H54 (cell line): ENCODE measurements at regions not wholly inside any gene's neighbourhood (a gene's known extent, or its start where the extent isn't known, plus 50 kb on each side); places are given as distances from the start of the nearest gene placed in this dataset.

ENCODE experiments used
- DNase-seq: peaks from one replicate; pipeline ENCODE4 v3.0.0; 2011; ENCODE audit warnings: low spot score, mixed read lengths; ENCODE audit not compliant: insufficient read length
- FAIRE-seq: peaks from 3 replicates; lab custom pipeline; 2011; peaks lifted over from hg19 to GRCh38; lab: Jason Lieb, UNC
- POLR2A ChIP-seq: IDR thresholded peaks from 2 replicates; pipeline ENCODE4 v1.6.1; 2011; ENCODE audit warnings: low read depth, mild to moderate bottlenecking, low read length

DNA sequence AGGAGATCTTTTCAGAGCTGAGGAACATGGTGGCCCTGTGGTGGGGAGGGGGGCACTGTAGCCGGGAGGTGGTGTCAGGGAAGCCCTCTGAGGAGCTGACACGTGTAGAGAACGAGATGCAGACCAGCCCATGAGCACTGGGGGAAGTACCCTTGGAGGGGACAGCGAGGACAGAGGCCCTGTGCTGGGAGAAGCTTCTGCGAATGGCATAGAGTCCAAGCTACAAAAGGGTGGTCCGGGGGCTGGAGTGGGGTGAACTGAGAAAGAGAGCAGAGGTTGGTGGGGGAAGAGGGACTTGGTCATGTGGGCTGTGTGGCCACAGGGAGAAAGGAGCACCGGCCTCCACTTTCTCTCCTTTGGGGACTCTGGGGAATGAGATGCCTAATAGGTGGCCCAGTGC lies 270.8 kb downstream of the CBLN1 start:
- FAIRE-seq (no peak), DNase-seq (no peak)
- TF ChIP-seq POLR2A: no peak

DNA sequence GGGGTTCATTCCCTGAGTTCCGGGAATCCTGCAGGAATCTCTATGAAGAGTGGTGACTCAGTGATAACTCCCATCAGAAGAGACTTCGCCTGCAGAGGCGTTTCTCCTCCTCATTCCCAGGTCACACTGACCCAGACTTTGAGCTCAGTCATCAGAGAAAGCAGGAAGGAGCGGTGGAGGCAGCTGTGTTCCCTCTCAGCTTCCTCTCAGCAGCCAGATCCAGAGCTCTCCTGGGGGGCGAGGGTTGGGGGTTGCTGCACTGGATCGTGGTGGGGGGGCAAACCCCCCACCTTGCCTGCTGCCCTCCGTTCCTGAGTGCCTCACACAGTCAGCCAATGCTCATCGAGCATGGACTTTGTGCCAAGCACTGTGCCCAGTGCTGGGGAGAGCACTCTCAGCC lies 271.2 kb downstream of the CBLN1 start:
- DNase-seq (no peak), FAIRE-seq (no peak)
- no peak for TF ChIP-seq POLR2A

DNA sequence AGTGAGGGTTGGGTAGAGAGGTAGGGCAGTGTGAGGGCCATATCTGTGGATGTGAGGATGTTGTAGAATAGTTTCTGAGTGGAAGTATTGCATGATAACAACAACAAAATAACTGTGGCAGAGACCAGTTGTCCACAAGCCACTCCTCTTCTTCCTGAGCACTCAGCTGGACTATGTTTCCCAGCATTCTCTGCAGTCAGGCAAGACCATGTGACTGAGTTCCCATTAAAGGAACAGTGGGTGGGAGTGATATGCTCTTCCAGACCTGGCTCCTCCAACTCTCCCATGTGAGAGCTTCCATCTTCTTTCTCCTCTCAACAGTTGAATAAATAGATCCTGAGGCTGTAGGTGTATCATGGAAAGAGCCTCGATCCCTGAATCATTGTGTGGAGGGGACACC lies 272.4 kb downstream of the CBLN1 start:
- no peak for DNase-seq
- TF ChIP-seq POLR2A: no peak
- FAIRE-seq: no peak

DNA sequence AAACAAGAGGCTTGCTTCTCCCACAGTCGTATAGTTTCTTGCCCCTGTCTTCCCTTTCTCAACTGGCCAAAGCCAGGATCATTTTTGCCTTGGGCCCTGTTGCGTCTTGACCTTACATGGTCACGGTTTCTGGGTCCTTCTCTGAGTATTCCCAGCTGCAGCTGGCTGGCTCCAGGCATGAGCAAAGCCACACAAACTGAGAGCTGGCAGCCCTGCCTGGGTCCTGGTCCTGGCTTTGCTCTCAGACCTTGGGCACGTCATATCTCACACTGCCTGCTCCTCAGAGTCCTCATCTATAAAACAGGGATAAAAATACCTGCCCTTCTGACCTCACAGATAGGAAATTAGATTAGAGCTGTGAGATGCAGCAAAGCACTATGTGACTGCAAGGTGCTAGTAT lies 277.6 kb downstream of the CBLN1 start:
- no peak for FAIRE-seq
- TF ChIP-seq POLR2A: no peak

DNA sequence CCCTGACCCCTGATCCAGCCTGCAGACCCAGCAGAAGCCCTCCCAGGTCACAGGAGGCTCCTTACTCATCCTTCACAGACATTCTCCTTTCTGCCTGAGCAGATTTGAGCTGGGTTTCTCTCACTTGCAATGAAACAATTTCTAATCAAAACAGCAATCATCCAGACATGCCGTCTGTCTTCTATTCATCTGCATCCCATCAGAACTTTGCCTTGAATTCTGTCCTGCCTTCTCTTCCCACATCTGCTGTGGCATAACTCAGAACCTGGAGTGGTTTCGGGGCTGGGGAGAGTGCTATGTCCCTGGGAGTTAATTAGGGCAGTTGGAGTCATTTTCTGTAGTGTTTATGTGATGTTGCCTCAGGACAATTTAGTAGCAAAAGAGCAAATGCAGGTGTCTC lies 278.6 kb downstream of the CBLN1 start:
- DNase-seq (no peak), FAIRE-seq (no peak)
- no peak for TF ChIP-seq POLR2A

More for the DNA sequence above, 277.6 kb downstream of the CBLN1 start:
- DNase-seq: no peak

DNA sequence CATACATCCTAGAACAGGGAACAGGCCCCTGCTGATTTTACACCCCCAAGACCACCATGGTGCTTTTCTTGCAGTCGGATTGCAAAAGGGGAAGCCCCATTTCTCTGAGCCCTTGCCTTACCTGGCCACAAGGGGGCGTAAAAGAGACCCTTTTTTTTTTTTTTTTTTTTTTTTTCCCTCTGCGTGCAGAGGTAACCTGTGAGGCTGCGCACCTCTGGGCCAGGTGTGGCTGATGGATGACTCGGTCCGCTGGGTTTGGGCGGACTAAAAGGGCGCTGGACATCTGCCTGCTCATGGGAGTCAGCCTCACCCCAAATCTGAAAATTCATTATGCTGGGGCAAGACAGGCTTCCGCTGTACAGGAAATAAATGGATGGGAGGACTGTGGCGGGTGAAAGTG lies 281.0 kb downstream of the CBLN1 start:
- no peak for DNase-seq
- FAIRE-seq: no peak
- no peak for TF ChIP-seq POLR2A

DNA sequence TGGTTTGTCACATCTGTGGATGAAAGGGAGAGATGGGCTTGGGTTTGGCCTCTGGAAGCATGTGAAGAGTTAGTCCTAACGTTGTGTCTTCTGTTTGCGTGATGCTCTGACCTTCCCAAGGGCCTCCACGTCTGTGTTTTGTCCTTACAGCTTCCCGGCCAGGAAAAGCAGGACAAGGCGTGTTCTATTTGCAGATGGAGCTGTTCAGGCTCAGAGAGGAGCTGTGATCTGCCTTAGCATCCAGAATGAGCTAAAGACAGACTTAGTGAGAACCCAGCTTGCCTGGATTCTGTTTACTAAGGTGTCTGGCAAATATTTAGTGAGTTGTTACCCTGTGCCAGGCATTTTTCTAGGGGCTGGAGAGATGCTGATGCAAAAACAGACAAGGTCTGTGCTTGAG lies 282.1 kb downstream of the CBLN1 start:
- FAIRE-seq (no peak), DNase-seq (no peak)
- no peak for TF ChIP-seq POLR2A

DNA sequence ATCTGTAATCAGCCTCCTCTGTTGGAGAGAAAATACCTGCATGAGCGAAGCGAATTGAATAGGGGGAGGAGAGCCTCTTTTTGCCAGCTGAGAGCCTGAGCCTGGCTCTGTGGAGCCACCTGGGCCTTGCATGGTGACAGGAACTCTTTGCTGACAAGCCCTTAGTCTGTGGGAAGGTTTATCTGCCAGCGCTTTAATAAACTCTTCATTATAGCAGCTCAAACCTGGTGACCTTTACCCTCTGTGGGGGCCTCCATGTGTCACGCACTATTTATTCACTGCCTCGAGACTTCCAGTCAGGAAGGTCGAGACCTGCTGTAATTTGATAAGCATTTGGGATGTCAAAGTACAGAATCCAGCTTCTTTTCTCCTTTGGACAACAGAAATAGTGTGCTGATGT lies 282.6 kb downstream of the CBLN1 start:
- no peak for FAIRE-seq
- no peak for DNase-seq
- TF ChIP-seq POLR2A: no peak

DNA sequence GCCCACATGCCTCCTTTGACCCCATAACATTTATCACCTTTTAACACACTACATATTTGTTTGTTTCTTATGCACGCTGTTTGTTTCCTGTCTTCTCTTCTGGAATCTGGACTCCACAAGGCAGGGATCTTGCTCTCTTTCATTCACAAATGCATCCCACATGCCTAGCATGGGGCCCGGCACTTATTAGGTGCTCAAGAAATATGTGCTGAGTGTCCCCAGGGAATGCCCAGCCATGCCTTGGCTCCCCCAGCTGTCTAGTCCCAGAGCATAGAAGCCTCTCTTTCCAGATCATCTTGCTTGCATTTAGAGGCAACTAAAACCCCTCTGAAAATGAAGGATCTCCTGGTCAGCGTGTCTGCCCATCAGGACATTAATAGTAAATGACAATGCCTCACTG lies 283.7 kb downstream of the CBLN1 start:
- FAIRE-seq (no peak), DNase-seq (no peak)
- TF ChIP-seq POLR2A: no peak

DNA sequence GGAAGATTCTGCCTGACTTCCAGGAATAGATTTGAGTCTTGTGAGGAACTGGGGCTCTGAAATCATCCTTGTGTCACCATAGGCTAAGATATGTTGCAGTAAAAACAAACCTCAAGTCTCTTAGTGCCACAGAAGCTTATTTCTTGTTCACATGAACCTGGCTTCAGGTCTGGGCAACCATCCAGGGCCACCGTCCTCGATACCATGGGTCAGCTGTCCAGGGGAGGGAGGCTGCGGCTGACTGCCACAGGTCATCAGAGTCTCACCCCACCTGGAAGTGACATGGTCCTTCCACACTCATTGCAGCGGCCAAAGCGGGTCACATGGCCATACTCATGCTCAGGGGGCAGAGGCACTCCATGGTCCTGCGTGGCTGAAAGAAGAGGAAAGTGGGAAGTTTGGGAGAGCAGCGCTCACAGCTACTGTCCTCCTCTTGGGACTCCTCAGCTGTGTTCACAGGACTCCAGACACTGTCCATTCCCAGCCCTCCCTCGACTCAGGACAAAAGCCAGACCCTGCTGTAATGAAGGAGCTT lies 284.5 kb downstream of the CBLN1 start:
- TF ChIP-seq POLR2A: no peak
- DNase-seq (no peak), FAIRE-seq (no peak)

DNA sequence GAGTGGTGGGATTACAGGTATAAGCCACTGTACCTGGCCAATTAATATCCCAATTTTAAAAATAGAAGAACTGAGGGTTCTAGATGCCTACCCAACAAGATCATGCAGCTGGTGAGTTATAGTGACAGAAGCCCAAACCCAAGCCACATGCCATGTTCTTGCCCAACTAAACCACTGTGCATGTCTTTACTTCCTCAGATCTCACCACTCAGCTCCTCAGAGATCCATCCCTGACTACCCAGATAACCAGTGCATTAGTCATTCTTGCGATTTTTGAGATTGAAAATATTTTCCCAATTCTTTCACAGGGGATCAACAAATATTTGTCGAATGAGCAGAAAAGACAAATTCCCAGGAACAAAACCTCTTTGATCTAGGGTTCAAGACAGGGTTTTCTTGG lies 303.1 kb downstream of the CBLN1 start:
- DNase-seq: no peak
- FAIRE-seq: no peak
- no peak for TF ChIP-seq POLR2A

DNA sequence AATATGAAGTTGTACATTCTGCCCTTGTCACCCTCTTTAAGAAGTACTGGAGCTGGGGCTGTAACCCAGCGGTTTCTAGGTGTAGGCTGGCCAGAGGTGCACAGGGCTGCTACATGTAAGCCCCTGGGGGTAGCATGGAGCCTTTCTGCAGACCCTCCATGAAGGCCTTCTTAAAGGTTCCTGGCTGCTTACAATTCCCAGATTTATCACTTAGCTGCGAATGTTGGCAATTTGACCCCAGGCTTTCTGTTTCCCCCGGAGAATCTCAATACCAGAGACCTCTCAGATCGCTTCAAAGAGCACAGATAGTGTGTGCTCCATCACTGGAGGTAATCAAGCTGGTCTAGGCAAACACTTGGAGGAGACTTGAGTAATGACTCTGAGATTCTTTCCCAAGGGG lies 309.4 kb downstream of the CBLN1 start:
- no peak for TF ChIP-seq POLR2A
- DNase-seq (no peak), FAIRE-seq (no peak)

DNA sequence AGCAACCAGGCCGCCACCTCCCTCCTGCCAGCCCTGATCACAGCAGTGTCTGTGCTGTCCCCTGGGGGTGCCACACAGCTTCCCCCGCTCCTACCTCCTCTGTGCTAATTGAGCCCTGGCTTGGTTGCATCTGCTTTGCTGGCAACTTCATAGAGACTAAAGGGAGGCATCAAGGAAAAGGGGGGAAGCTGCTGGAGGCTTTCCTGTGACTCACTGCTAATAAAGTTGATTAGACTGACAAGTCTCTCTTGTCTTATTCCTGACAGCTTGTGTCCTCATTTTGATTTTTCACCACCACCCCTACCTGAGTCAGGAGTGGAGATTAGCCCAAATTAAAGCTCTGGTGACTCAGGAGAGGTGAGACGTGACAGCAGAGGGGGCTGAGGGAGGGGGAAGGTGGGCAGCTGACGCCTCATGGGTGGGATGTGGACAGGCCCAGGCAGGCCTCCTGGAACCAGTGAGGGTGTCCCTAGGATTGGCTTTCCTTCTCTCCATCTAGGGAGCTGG lies 310.0 kb downstream of the CBLN1 start:
- no peak for TF ChIP-seq POLR2A
- DNase-seq (no peak), FAIRE-seq (no peak)

DNA sequence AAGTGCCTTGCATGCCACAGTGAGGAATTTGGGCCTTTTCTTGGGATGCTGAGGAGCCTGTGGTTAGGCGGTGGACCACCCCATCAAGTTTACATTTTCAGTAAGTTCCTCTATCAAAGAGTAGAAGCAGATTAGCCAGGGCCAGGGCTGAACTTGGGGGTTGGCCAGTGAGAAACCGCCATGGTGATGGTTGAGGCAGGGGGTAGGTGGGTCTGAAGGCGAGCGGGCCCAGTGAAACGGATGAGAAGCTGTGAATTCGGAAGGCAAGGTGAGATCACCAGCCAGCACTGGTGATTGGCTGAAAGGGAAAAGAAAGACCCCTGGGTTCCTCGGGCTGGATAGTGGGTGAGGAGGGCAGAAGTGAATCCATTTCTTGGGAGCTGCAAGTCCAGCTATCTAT lies 311.4 kb downstream of the CBLN1 start:
- DNase-seq: no peak
- no peak for FAIRE-seq
- no peak for TF ChIP-seq POLR2A

DNA sequence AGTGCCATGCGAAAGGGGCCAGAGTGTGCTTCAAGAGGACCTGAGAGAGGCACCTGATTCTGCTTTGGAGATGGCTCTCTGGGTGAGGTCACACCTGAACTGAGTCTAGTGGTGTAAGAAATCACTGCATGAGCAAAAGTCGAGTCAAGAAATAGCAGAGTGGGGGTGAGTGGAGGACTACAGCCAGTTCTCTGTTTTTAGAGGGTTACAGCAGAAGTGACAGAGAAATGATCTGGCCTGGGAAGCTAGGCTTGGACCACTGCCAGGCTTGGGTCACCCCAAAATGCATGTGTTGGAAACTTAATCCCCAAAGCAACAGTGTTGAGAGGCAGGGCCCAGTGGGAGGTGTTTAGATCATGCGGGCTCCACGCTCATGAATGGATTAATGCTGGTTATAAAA lies 312.0 kb downstream of the CBLN1 start:
- FAIRE-seq: no peak
- DNase-seq: no peak
- no peak for TF ChIP-seq POLR2A

DNA sequence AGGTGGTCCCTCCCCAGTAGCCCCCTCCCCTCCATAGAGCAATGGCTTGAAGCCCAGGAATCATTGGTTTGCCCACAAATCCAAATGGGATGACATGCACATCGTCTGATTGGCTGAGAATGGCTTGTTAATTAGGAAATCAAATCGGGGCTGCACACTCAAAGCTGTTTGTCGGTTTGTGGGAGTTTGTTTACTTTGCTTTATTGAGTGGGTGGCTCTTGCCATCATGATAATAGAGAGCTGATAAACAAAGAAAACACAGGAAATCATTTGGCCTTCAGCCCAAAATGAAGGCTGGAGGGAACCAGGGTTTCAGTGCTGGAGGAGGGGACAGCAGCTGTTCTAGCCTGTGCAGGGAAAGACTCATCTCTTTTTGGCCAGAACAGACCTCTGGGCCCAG lies 316.3 kb downstream of the CBLN1 start:
- DNase-seq (no peak), FAIRE-seq (no peak)
- no peak for TF ChIP-seq POLR2A
